ENCODE measurements at regions not wholly inside any gene's neighbourhood (a gene's known extent, or its start where the extent isn't known, plus 50 kb on each side); places are given as distances from the start of the nearest gene placed in this dataset.

DNA sequence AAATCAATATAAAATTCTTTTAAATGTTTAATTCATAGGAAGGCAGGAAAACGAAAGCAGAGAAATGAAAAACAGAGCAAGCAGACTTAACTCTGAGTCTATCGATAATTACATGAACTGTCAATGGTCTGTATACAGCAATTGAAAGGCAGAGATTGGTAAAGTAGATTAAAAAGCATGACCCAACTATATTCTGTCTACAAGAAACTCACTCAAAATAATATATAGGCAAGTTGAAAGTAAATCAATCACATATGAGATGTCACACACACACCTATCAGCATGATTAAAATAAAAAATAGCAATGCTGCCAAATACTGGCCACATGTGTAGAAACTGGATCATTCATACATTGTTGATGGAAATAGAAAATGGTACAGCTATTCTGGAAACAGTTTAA is 136.4 kb upstream of the CYP1B1 start:
- no peak overlapping the region for H3K27ac ChIP-seq
- no peak for DNase-seq (ENCODE audit: low read depth, low spot score)

DNA sequence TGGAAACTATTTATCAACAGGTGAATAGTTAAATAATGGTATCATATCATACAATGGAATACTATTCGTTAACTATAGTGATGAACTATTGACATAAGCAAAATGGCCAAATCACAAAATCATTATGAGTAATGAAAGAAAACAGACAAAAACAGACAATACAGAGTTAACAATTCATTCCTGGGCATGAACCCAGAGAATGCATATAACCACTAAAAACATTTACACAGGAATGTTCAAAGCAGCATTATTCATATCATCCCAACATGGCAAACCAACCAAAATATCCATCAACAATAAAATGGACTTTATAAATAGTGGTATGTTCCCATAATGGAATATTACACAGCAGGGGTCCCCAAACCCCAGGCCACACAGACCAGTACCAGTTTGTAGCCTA is 131.2 kb upstream of the CYP1B1 start:
- no peak for DNase-seq (ENCODE audit: low read depth, low spot score)

DNA sequence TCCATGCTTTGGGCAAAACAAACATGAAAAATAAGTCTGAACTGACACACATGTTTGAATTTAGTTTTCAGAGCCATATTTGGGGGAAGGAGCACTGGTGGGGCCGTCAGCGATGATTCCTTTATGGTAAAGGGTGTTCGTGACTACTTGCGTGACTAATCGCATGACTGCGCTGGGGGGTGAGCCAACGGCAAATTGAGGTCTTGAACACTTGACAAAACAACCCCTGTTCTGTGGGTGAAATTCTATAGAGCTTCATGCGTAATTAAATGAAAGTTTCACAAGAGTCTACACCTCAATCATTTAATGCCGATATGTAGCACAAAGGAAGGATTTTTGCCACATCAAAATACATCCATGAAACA is 127.5 kb upstream of the CYP1B1 start:
- no peak overlapping the region for H3K27ac ChIP-seq
- DNase-seq (ENCODE audit: low read depth, low spot score) = no peak

More for the DNA sequence above, 131.2 kb upstream of the CYP1B1 start:
- H3K27ac ChIP-seq = no peak overlapping the region

DNA sequence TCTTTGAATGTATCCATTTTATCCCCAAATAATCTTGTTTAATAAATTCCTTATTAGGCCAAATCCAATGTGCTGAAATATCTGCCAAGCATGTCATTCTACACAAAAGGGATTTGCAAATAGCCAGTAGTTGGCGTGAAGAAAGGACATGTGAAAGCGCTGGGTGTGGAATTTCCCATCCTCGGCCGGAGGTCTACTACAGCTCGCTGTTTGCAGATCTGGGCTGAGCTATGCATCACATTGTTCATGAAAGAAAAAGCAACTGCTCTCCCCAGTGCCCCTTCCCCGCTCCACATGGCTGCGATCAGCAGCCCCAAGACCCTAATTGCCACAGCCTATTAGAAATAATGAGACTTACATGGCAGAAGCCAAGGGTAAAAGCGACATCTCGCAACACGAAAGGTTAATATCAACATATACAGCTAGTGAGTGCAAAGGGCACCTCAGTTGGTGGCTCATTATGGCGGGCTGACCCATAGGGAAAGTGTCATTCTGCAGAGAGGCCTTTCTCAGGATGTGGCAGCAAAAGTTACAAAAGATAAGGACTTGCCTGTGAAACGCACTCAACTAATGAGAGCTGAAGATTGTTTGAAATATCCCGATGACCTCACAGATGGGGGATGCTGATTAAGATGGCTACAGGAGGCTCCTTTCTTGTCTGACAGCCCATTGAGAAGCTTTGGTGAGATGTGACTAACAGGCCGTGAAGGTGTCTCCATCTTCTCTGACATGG is 126.9 kb upstream of the CYP1B1 start:
- DNase-seq (ENCODE audit: low read depth, low spot score) = no peak

DNA sequence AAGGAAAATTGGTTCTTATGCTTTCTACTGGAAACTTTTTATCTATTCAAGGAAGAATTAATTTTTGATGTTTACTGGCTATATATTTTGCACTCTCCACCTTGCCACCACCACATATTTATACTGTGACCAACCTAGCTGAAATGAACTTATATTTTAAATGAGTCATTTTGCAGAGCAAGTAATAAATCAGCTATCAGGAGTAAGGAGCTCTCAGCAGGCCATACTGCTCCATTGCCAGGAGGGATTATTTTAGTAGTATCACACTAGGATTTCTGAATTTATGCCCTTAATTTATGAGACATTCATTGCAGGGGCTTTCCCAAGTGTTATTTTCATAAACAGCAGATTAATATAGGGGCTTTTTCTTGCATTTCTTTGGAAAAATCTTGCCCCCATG is 125.8 kb upstream of the CYP1B1 start:
- H3K27ac ChIP-seq = no peak overlapping the region
- DNase-seq (ENCODE audit: low read depth, low spot score) = no peak

More for the DNA sequence above, 126.9 kb upstream of the CYP1B1 start:
- no peak overlapping the region for H3K27ac ChIP-seq

DNA sequence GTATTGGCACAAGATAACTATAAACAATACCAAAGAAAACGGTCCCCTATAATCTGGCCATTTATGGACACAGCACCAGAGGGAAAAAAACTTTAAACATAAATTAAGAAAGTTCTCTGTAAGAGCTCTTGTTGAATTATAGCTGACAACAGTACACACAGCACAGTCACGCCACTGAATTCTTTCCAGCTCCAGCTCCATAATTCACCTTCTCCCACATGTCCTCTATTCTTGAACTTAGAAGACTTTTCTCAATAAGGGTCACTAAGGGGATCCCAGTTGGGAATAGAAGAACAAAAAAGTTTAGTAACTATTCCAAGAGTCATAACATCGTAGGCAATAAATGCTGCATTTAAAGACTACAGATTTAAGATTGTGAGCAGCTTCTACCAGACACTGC is 124.6 kb upstream of the CYP1B1 start:
- no peak overlapping the region for H3K27ac ChIP-seq
- DNase-seq (ENCODE audit: low read depth, low spot score) = no peak

DNA sequence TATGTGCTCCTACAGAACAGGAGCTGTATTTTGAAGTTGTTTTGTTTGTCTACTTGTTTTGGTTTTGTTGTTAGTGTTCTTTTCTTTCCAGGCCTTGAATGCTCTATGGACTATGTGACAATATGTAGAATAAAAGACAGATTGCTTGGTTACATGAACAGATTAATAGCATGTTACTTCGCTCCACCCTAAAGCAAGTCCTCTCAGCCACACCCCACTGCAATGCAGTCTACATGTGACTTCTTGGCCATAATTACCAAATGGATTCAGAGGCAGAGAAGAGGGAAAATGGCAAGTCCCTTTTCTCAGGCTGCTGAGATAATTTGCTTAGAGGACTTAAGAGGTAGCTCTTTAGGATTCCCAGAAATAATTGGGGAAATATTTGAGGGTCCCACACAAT is 123.2 kb upstream of the CYP1B1 start:
- no peak overlapping the region for H3K27ac ChIP-seq
- no peak for DNase-seq (ENCODE audit: low read depth, low spot score)

DNA sequence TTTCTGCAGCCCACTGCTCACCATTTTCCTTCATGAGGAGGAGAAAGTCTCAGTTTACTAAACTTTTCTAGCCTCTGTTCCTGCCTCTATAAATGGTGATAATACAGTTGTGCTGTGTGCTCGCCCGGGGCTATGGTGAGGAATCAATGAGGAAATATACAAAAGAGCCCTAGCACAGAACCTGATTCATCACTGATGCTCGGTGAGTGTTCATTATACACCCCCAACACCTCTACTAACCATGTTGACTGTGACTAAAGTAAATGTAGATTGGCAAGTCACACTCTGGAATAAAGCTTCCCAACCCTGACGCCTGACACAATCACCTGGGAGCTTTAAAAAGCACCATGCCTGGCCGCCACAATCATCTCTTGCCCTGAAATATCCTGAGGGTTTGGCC is 118.8 kb upstream of the CYP1B1 start:
- peak overlapping the region; percentile 37 for H3K27ac ChIP-seq
- DNase-seq (ENCODE audit: low read depth, low spot score) = peak; percentile 77

DNA sequence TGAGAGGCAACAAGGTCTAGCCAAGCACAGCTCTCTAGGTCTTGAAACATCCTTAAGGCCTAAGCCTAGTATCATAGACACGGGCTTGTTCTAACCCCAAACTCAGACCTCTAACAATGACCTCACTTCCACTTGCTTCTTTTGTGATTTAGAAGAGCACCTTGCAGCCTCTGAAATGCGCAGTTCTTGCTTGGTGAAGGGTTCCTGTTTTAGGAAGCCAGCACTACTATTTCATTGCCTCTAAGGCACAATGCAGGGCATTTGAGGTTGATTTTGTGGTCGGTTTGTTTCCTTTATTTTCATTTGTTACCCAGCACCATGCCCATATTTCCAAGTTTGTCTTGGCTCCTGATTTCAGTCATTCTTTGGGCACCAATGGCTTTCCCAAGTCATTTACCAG is 117.0 kb upstream of the CYP1B1 start:
- DNase-seq (ENCODE audit: low read depth, low spot score) = no peak
- H3K27ac ChIP-seq = no peak overlapping the region

DNA sequence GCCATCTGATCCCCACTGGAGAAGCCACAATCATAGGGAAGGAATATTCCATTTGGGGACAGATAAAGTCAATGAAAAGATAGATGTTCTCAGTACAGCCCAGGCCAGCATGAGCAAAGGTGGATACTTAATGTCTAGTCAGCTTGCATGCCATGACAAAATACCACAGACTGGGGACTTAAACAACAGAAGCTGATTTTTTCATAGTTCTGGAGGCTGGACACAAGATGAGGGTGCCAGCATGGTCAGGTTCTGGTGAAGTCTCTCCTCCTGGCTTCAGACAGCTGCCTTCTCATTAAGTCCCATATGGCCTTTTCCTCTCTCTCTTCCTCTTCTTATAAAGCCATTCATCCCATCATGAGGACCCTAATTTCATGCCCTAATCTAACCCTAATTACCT is 116.1 kb upstream of the CYP1B1 start:
- H3K27ac ChIP-seq = peak overlapping the region; percentile 42
- no peak for DNase-seq (ENCODE audit: low read depth, low spot score)

DNA sequence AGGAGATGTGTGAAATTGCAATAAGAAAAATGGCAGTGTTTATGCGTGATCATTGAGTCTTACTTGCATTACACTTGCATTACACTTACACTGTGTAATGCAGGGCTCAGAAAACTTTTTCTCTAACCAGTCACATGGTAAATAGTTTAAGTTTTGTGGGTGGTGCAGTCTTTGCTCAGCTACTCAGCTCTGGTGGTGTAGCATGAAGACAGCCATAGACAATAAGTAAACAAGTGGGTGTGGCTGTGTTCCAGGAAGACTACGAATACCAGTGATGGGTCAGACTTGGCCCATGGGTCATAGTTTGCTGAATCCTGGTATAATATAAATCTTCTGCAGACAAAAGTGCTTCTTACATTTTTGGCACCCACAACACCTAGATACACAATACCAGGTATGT is 115.6 kb upstream of the CYP1B1 start:
- DNase-seq (ENCODE audit: low read depth, low spot score) = no peak

DNA sequence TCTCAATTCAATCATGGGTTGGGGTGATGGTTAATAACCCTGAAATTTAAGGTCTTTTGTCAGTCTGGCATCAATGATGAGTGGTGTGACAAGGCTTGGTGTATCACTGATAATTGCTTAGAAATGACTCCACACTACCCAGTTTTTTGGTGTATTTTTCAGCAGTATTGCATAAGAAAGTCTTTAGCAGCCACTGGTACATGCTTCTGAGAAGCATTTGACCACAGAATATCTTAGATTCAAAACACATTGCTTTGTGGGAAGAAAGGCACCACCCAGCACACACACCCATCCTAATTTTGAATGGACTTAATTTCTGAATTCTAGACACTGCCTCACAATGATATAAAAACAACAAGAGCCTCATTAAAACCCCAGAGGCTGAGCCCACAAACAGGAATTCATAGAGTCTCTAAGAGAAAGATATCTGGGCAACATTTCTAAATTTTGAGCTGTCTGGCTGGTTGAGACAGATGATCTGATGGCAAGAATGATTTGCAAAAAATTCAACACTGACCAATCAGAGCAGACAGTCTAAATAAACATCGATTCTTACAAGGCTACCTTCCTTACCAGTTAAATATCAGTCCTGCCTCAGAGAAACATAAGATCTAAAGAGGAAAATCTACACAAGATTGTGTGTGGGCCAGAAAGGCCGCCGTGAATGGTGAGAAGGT is 114.7 kb upstream of the CYP1B1 start:
- DNase-seq (ENCODE audit: low read depth, low spot score) = no peak

More for the DNA sequence above, 115.6 kb upstream of the CYP1B1 start:
- H3K27ac ChIP-seq = peak overlapping the region; percentile 42

DNA sequence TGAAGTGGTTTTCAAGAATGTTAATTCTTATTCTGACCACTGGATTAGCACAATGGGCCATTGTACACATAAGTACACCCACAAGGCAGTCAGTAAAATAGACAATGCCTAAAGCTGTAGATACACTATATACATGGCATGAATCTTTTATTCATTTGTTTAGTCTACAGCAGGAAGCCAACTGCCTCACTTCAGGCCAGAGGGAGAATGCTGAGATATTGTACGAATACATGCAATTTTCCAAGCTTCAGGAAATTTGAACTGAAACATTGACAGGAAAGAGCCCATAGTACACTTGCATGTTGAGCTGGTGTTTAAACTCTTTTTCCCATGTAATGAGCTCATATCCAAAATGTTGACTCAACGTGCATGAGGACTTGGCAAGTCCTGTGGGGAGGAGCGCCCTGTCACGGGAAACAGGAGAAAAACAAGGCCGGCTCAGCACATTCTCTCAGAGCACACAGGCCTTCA is 111.6 kb upstream of the CYP1B1 start:
- H3K27ac ChIP-seq = peak overlapping the region; percentile 4
- DNase-seq (ENCODE audit: low read depth, low spot score) = peak; percentile 84

More for the DNA sequence above, 114.7 kb upstream of the CYP1B1 start:
- peak overlapping the region; percentile 42 for H3K27ac ChIP-seq

DNA sequence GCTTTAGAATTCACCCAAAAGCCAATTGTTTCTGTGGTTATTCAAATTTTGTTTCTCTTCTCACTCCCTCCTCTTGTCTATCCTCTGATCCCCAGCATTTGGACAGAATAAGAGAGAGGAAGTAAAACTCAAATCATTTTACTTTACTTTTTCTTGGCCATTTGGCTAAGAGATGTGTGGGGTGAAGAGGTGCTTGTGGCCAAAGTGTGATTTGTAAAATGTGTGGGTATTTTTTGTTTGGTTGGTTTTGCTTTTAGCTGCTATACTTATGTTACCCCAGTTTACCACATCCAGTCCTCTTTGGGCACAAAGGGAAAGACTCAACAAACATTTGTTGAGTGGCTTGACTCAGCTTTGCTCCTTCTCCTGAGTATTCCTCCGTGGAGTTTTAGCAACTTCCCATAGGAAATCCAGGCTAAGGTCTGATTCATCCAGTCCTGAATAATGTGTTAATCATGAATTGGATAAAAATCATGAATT is 109.1 kb upstream of the CYP1B1 start:
- no peak for DNase-seq (ENCODE audit: low read depth, low spot score)
- H3K27ac ChIP-seq = no peak overlapping the region

DNA sequence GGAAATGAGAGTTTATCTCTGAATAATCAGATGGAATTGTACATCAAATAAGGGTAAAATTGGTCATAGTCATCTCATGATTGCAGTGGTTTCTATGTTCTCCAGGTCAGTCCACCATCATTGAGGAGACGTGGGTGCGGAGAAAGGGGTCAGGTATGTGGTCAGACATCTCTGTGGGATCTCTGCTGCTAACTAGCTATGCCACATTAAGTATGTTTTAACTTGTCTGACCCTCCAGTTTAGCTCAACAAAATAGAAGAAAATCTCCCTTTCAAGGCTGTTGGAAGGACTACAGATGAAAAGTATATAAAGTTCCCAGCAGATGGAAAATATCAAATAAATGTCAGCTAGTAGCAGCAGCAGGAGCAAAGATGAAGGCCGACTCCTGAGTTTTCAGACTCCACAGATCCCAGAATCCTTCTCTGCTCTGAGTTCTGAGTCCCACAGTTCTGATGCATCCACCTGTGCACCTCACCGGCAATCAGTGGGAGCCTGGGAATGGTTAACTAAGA is 106.6 kb upstream of the CYP1B1 start:
- no peak for DNase-seq (ENCODE audit: low read depth, low spot score)
- H3K27ac ChIP-seq = no peak overlapping the region

DNA sequence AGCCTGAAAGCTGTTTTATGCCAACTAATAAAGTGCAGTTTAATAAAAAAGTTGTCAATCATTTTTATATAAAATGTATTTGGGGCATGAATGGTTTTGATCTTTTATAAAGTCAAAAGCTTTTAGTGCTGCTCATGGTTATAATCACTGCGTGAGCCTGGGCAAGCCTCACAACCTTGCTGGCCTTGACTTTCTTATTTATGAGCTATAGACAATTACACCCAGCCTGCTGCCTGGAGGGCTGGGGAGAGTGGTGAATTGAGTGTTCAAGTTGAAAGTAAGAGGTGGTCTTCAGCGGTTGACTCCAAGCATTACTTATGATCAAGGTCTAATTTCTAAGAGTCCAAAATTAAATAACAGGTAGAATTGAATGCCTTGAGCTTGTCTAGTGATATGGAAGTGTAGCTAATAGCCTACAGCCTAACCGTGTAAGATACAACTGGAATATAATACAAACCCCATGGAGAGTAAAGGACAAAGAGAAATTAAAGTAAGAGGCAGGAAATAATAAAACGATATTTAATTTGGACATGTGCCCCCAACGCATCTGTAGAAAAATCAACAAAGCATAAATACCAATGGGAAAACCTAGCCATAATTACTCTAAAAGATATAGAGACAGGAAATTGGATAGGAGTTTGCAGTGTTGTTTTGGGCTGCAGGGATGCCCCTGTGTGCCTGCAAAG is 106.0 kb upstream of the CYP1B1 start:
- no peak overlapping the region for H3K27ac ChIP-seq
- DNase-seq (ENCODE audit: low read depth, low spot score) = no peak

DNA sequence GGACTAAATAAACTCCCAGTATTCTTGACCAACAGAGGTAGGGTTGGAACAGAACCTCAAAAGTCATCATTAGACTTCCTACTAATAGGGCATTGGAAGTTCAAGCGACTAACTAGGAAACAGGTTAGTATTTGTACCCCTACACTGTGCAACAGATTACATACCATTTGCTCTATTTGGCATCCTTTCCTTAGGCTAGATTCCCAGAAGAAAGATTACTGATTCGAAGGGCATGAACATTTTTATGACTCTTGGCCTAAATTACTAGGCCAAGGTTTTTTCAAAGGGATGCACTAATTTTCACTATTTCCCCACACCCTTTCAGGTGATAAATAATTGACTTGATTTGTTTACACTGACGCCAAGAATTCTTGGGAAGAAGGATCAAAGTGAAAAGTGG is 104.8 kb upstream of the CYP1B1 start:
- H3K27ac ChIP-seq = no peak overlapping the region
- DNase-seq (ENCODE audit: low read depth, low spot score) = no peak

DNA sequence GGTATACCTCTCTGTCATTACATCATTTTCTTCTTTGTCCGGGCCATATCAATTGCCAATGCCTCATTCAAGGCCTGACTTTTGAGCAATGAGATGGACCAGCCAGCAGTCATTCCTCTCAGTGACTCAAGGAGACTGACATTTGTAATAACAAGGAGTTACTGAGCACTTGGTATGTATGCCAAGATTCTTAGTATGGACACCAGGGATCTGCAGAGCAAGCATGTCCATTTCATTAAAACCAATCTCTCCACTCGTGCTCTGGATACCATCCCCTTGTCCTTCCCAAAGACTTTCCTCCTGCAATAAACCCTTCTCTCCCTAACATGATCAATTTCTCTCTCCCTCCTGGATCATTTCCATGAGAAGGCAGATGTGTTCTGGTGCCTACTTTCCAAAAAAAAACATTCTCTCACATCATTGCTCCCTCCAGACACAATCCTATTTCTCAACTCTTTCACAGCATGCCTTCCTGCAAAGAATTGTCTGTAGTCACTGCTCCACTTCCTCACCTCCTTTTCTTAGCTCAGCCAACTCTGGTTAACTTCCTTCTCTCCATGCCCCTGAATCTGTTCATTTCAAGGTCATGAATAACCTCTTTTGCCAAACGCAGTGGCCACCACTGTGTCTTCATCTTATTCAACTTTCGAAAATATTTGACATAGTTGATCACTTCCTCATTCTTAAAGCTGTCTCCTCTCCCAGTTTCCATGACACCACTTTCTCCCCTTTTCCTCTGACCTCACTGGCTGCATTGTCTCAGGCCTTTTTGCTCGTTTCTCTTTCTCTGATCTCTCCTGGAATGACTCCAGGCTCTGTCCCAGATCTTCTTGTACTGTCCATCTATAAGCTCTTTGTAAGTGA is 102.8 kb upstream of the CYP1B1 start:
- DNase-seq (ENCODE audit: low read depth, low spot score) = no peak

DNA sequence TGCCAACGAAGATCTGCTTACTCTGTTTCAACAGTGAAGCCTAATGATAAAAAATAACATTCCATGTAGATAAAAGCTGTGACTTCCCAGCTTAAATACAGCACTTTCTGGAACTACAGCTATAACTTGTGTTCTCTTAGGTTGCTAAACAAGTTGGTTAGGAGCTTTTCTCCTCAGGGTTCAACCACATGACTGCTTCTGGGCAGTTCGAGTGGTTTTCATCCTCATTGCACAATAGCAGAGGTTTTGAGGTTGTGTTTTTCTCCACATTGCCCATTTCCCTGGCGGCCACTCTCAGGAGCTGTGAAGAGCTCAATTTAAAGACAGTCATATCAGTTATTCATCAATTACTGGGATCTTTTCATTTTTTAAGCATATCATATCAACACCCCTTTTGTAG is 102.2 kb upstream of the CYP1B1 start:
- no peak overlapping the region for H3K27ac ChIP-seq
- no peak for DNase-seq (ENCODE audit: low read depth, low spot score)

More for the DNA sequence above, 102.8 kb upstream of the CYP1B1 start:
- H3K27ac ChIP-seq = no peak overlapping the region

DNA sequence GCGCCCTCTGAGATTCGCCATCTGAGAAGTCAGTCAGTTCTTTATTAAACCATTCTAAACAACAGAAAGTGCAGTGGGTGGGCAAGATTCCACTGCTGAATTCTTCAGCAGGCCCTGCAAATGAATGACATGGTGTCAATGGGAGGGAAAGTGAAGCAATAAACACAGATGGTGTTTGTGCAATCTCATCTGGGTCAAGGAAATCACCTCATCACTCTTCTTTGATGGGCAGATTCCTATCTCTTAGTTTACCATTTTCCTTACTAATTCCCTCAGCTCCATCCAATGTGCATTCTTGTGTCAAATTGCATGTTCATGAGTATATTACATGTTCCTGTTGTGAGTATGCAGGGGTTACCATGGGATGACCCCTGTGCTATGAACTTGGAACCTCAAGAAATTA is 100.7 kb upstream of the CYP1B1 start:
- no peak for DNase-seq (ENCODE audit: low read depth, low spot score)
- H3K27ac ChIP-seq = no peak overlapping the region
